ENCODE measurements at regions not wholly inside any gene's neighbourhood (a gene's known extent, or its start where the extent isn't known, plus 50 kb on each side); places are given as distances from the start of the nearest gene placed in this dataset.

GRCh38 chr11:45026835-45027234 lies 76.2 kb upstream of the TP53I11 start:
- TF ChIP-seq MYC (IDR thresholded peaks at IDR 0.05; ENCODE audit: low read depth, low read length), result no peak
- no peak for TF ChIP-seq EZH2 (IDR thresholded peaks at IDR 0.05; ENCODE audit: borderline replicate concordance, low read depth, low read length, severe bottlenecking)
- TF ChIP-seq MAX (IDR thresholded peaks at IDR 0.05; ENCODE audit: insufficient read depth, insufficient read length), result no peak
- no peak for TF ChIP-seq CTCF (IDR thresholded peaks at IDR 0.05; ENCODE audit: extremely low read depth in 1 of 2, insufficient read depth in 1 of 2, low read depth in 1 of 2, low read length in 2 of 2)
- TF ChIP-seq POLR2AphosphoS5 (IDR thresholded peaks at IDR 0.05; ENCODE audit: insufficient read depth, low read depth, low read length), result no peak
- no peak for TF ChIP-seq POLR2A (IDR thresholded peaks at IDR 0.05; ENCODE audit: low read depth, low read length)
- TF ChIP-seq GATA2 (IDR thresholded peaks at IDR 0.05; ENCODE audit: insufficient read depth, insufficient read length, low read depth, low read length), result no peak
- no peak for TF ChIP-seq JUN (IDR thresholded peaks at IDR 0.05; ENCODE audit: borderline replicate concordance, insufficient read depth, insufficient read length, low read depth)
